PC-3 (cell line): ENCODE measurements at regions not wholly inside any gene's neighbourhood (a gene's known extent, or its start where the extent isn't known, plus 50 kb on each side); places are given as distances from the start of the nearest gene placed in this dataset.

Experiments used
- CTCF ChIP-seq: fragments of 300-600 bp; sonication (generic); conservative IDR thresholded peaks from 2 replicates; pipeline ENCODE4 v1.5.1; 2017; ENCODE audit warnings: antibody characterized with exemption, low read depth, mild to moderate bottlenecking, low read length
- EZH2 ChIP-seq: fragments of 300-600 bp; sonication (generic); IDR thresholded peaks from one replicate; pipeline ENCODE4 v1.6.1; 2017; ENCODE audit warnings: antibody characterized with exemption, mild to moderate bottlenecking, low read length; ENCODE audit not compliant: unreplicated experiment
- EZH2phosphoT487 ChIP-seq: fragments of 300-600 bp; sonication (generic); IDR thresholded peaks from 2 replicates; pipeline ENCODE4 v1.6.1; 2018; ENCODE audit warnings: mild to moderate bottlenecking, antibody characterized with exemption, low read length, borderline replicate concordance

DNA sequence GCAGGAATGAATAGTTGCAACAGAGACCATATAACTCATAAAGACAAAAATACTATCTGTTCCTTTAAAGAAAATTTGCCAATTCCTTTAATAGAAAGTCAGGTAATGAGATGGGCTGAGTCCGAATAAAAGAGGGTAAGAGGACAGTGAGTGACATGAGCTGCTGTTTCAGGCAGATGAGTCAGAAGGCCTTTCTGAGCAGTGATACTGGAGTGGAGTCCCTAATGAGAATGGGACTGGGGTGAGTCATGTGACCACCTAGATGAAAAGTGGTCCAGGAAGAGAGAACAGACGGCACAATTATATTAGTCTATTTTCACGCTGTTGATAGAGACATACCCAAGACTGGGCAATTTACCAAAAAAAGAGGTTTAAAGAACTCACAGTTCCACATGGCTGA is 393.7 kb downstream of the BCL11B start:
- TF ChIP-seq CTCF (no peak), EZH2phosphoT487 (no peak), EZH2 (no peak)
